Astrocyte of the spinal cord (primary cell): ENCODE measurements at regions not wholly inside any gene's neighbourhood (a gene's known extent, or its start where the extent isn't known, plus 50 kb on each side); places are given as distances from the start of the nearest gene placed in this dataset.
A peak's percentile ranks its signal among the peaks of the same experiment; 100 is the strongest.

Source experiments
- DNase-seq: peaks from one replicate; pipeline ENCODE4 v3.0.0; 2011; ENCODE audit warnings: low read depth, low spot score
- H3K4me3 ChIP-seq: 2 replicates; pipeline ENCODE4 v1.5.1; 2011; ENCODE audit warnings: low read depth, mild to moderate bottlenecking, low read length, moderate library complexity
- CTCF ChIP-seq: IDR thresholded peaks from 2 replicates; pipeline ENCODE4 v1.5.1; 2012; ENCODE audit warnings: low read depth, mild to moderate bottlenecking, low read length, inconsistent platforms
- in situ Hi-C: cut with HindIII; loops from 2 replicates; pipeline ENCODE4 v1.10.0; 2017; ENCODE audit warnings: low sequenced_read_pairs

- H3K4me3 ChIP-seq: no peak overlapping the region
- no peak for DNase-seq
- no peak for TF ChIP-seq CTCF
- in situ Hi-C loops: no loop called here
Measured at GRCh38 chr2:12400543-12400942, 316.2 kb upstream of the TRIB2 start.

- no peak for DNase-seq
- H3K4me3 ChIP-seq: no peak overlapping the region
- TF ChIP-seq CTCF: no peak
- in situ Hi-C loops: no loop called here
Measured at GRCh38 chr2:12402440-12403139, 314.1 kb upstream of the TRIB2 start.

- no peak overlapping the region for H3K4me3 ChIP-seq
- TF ChIP-seq CTCF: no peak
- DNase-seq: no peak
- in situ Hi-C loops: no loop called here
Measured at GRCh38 chr2:12404497-12404896, 312.2 kb upstream of the TRIB2 start.

GRCh38 chr2:12407160-12407559 is 309.6 kb upstream of the TRIB2 start:
- no peak for TF ChIP-seq CTCF
- DNase-seq: no peak
- no peak overlapping the region for H3K4me3 ChIP-seq
- in situ Hi-C loops: no loop called here

- in situ Hi-C loops: no loop called here
- no peak overlapping the region for H3K4me3 ChIP-seq
- no peak for TF ChIP-seq CTCF
- DNase-seq: peak; percentile 31
Measured at GRCh38 chr2:12412898-12413305, 303.8 kb upstream of the TRIB2 start.

- DNase-seq: no peak
Measured at GRCh38 chr2:12415536-12415935, 301.2 kb upstream of the TRIB2 start.

More at GRCh38 chr2:12415536-12415935, 301.2 kb upstream of the TRIB2 start:
- no peak overlapping the region for H3K4me3 ChIP-seq
- TF ChIP-seq CTCF: no peak
- in situ Hi-C loops: no loop called here
